ENCODE measurements at regions not wholly inside any gene's neighbourhood (a gene's known extent, or its start where the extent isn't known, plus 50 kb on each side); places are given as distances from the start of the nearest gene placed in this dataset.
"Not testable (repeated sequence)": the region's sequence is repeated elsewhere in the genome, so short reads cannot be mapped to it uniquely, and the experiment has no call there.

- not testable (repeated sequence) for DNase-seq (ENCODE audit: low read depth)
Measured at GRCh38 chr16:16448423-16448822, 69.5 kb downstream of the NPIPA7 start.

- DNase-seq (ENCODE audit: low read depth): not testable (repeated sequence)
Measured at GRCh38 chr16:16449712-16450237, 70.8 kb downstream of the NPIPA7 start.

- not testable (repeated sequence) for DNase-seq (ENCODE audit: low read depth)
Measured at GRCh38 chr16:16451721-16452410, 72.9 kb downstream of the NPIPA7 start.

- not testable (repeated sequence) for DNase-seq (ENCODE audit: low read depth)
Measured at GRCh38 chr16:16458579-16458978, 79.6 kb downstream of the NPIPA7 start.

- DNase-seq (ENCODE audit: low read depth): not testable (repeated sequence)
Measured at GRCh38 chr16:16463792-16464191, 84.9 kb downstream of the NPIPA7 start.

GRCh38 chr16:16488919-16489318, 110.0 kb downstream of the NPIPA7 start:
- DNase-seq (ENCODE audit: low read depth): not testable (repeated sequence)

GRCh38 chr16:16489466-16489865, 110.5 kb downstream of the NPIPA7 start:
- DNase-seq (ENCODE audit: low read depth): not testable (repeated sequence)

- not testable (repeated sequence) for DNase-seq (ENCODE audit: low read depth)
Measured at GRCh38 chr16:16494114-16494513, 115.2 kb downstream of the NPIPA7 start.

- DNase-seq (ENCODE audit: low read depth): not testable (repeated sequence)
Measured at GRCh38 chr16:16494998-16495397, 116.1 kb downstream of the NPIPA7 start.

- DNase-seq (ENCODE audit: low read depth): not testable (repeated sequence)
Measured at GRCh38 chr16:16499875-16500274, 120.9 kb downstream of the NPIPA7 start.

GRCh38 chr16:16507041-16507440, 128.1 kb downstream of the NPIPA7 start:
- DNase-seq (ENCODE audit: low read depth): not testable (repeated sequence)

- DNase-seq (ENCODE audit: low read depth): not testable (repeated sequence)
Measured at GRCh38 chr16:16508344-16508743, 129.4 kb downstream of the NPIPA7 start.

- not testable (repeated sequence) for DNase-seq (ENCODE audit: low read depth)
Measured at GRCh38 chr16:16519395-16519794, 140.5 kb downstream of the NPIPA7 start.

- not testable (repeated sequence) for DNase-seq (ENCODE audit: low read depth)
Measured at GRCh38 chr16:16521239-16522002, 142.5 kb downstream of the NPIPA7 start.

GRCh38 chr16:16526998-16527397, 148.1 kb downstream of the NPIPA7 start:
- not testable (repeated sequence) for DNase-seq (ENCODE audit: low read depth)

- not testable (repeated sequence) for DNase-seq (ENCODE audit: low read depth)
Measured at GRCh38 chr16:16530744-16531143, 151.8 kb downstream of the NPIPA7 start.

- not testable (repeated sequence) for DNase-seq (ENCODE audit: low read depth)
Measured at GRCh38 chr16:16535565-16535964, 156.6 kb downstream of the NPIPA7 start.

GRCh38 chr16:16536151-16536550, 157.2 kb downstream of the NPIPA7 start:
- not testable (repeated sequence) for DNase-seq (ENCODE audit: low read depth)

- not testable (repeated sequence) for DNase-seq (ENCODE audit: low read depth)
Measured at GRCh38 chr16:16549710-16550109, 170.8 kb downstream of the NPIPA7 start.

- DNase-seq (ENCODE audit: low read depth): not testable (repeated sequence)
Measured at GRCh38 chr16:16550824-16551223, 171.9 kb downstream of the NPIPA7 start.

GRCh38 chr16:16552819-16553340, 173.9 kb downstream of the NPIPA7 start:
- not testable (repeated sequence) for DNase-seq (ENCODE audit: low read depth)

- DNase-seq (ENCODE audit: low read depth): not testable (repeated sequence)
Measured at GRCh38 chr16:16559179-16559740, 180.3 kb downstream of the NPIPA7 start.
